ENCODE measurements at regions not wholly inside any gene's neighbourhood (a gene's known extent, or its start where the extent isn't known, plus 50 kb on each side); places are given as distances from the start of the nearest gene placed in this dataset.
"Not testable (repeated sequence)": the region's sequence is repeated elsewhere in the genome, so short reads cannot be mapped to it uniquely, and the experiment has no call there.

GRCh38 chr14:95818581-95818980 lies 58.1 kb upstream of the TUNAR start:
- no peak for DNase-seq

GRCh38 chr14:95817271-95817670 lies 59.4 kb upstream of the TUNAR start:
- no peak for DNase-seq

GRCh38 chr14:95816539-95816938 lies 60.1 kb upstream of the TUNAR start:
- no peak for DNase-seq

- no peak for DNase-seq
These were observed 61.4 kb upstream of the TUNAR start for GRCh38 chr14:95815226-95815690.

GRCh38 chr14:95814363-95815225 lies 62.0 kb upstream of the TUNAR start:
- DNase-seq: no peak

GRCh38 chr14:95811813-95812212 lies 64.8 kb upstream of the TUNAR start:
- no peak for DNase-seq

- no peak for DNase-seq
These were observed 68.3 kb upstream of the TUNAR start for GRCh38 chr14:95808371-95808770.

GRCh38 chr14:95796788-95797187 lies 79.8 kb upstream of the TUNAR start:
- no peak for DNase-seq

- DNase-seq: no peak
These were observed 74.0 kb upstream of the TCL1A start for GRCh38 chr14:95787941-95788340.

- no peak for DNase-seq
These were observed 72.6 kb upstream of the TCL1A start for GRCh38 chr14:95786566-95786965.

- DNase-seq: peak; percentile 26
These were observed 70.2 kb upstream of the TCL1A start for GRCh38 chr14:95784137-95784536.

GRCh38 chr14:95776798-95777534 lies 63.0 kb upstream of the TCL1A start:
- no peak for DNase-seq

GRCh38 chr14:95774265-95775160 lies 60.6 kb upstream of the TCL1A start:
- peak; percentile 33 for DNase-seq

GRCh38 chr14:95770777-95771176 lies 56.9 kb upstream of the TCL1A start:
- no peak for DNase-seq

GRCh38 chr14:95769976-95770375 lies 56.1 kb upstream of the TCL1A start:
- no peak for DNase-seq

- not testable (repeated sequence) for DNase-seq
These were observed 55.5 kb upstream of the TCL1A start for GRCh38 chr14:95769431-95769830.

GRCh38 chr14:95765051-95765450 lies 51.1 kb upstream of the TCL1A start:
- DNase-seq: no peak

- DNase-seq: no peak
These were observed 50.0 kb upstream of the TCL1A start for GRCh38 chr14:95763875-95764274.

Measured in fibroblast of skin of right quadriceps (primary cell).